Activated naive CD8-positive, alpha-beta T cell (primary cell): ENCODE measurements at regions not wholly inside any gene's neighbourhood (a gene's known extent, or its start where the extent isn't known, plus 50 kb on each side); places are given as distances from the start of the nearest gene placed in this dataset.
A peak's percentile ranks its signal among the peaks of the same experiment; 100 is the strongest.

Experiments
- H3K27ac Mint-ChIP-seq: one replicate; pipeline ENCODE4 v1.8.0; 2021; ENCODE audit warnings: mixed read lengths
- H3K27me3 Mint-ChIP-seq: one replicate; pipeline ENCODE4 v1.8.0; 2021; ENCODE audit warnings: mixed read lengths
- H3K36me3 Mint-ChIP-seq: one replicate; pipeline ENCODE4 v1.8.0; 2021; ENCODE audit warnings: mixed read lengths
- H3K4me1 Mint-ChIP-seq: one replicate; pipeline ENCODE4 v1.8.0; 2021; ENCODE audit warnings: low read depth, mixed read lengths
- H3K4me3 Mint-ChIP-seq: one replicate; pipeline ENCODE4 v1.8.0; 2021; ENCODE audit warnings: mild to moderate bottlenecking, mixed read lengths
- H3K9me3 Mint-ChIP-seq: one replicate; pipeline ENCODE4 v1.8.0; 2021; ENCODE audit warnings: low read depth, mixed read lengths

GRCh38 chrX:20519826-20520225 is 253.1 kb upstream of the RPS6KA3 start:
- H3K4me1 Mint-ChIP-seq = peaks cover 31% of the 10 kb centered on the region
- no peaks in the 10 kb centered on the region for H3K9me3 Mint-ChIP-seq
- no peak overlapping the region for H3K27ac Mint-ChIP-seq
- H3K27me3 Mint-ChIP-seq = no peaks in the 10 kb centered on the region
- no peak overlapping the region for H3K4me3 Mint-ChIP-seq
- H3K36me3 Mint-ChIP-seq = no peaks in the 10 kb centered on the region

- no peak overlapping the region for H3K4me3 Mint-ChIP-seq
- no peaks in the 10 kb centered on the region for H3K9me3 Mint-ChIP-seq
- H3K4me1 Mint-ChIP-seq = peaks cover 35% of the 10 kb centered on the region
- H3K27me3 Mint-ChIP-seq = no peaks in the 10 kb centered on the region
- no peak overlapping the region for H3K27ac Mint-ChIP-seq
- H3K36me3 Mint-ChIP-seq = no peaks in the 10 kb centered on the region
Measured at GRCh38 chrX:20519146-20519545, 252.4 kb upstream of the RPS6KA3 start.

GRCh38 chrX:20517565-20517964 is 250.9 kb upstream of the RPS6KA3 start:
- Mint-ChIP-seq H3K36me3 (no peaks in the 10 kb centered on the region), H3K4me3 (no peak overlapping the region), H3K9me3 (no peaks in the 10 kb centered on the region), H3K27ac (no peak overlapping the region), H3K27me3 (no peaks in the 10 kb centered on the region), H3K4me1 (peaks cover 29% of the 10 kb centered on the region)

- H3K27ac Mint-ChIP-seq = peak overlapping the region; percentile 88
- H3K4me1 Mint-ChIP-seq = peaks cover 29% of the 10 kb centered on the region
- no peaks in the 10 kb centered on the region for H3K36me3 Mint-ChIP-seq
- no peaks in the 10 kb centered on the region for H3K27me3 Mint-ChIP-seq
- no peak overlapping the region for H3K4me3 Mint-ChIP-seq
- no peaks in the 10 kb centered on the region for H3K9me3 Mint-ChIP-seq
Measured at GRCh38 chrX:20515841-20516461, 249.2 kb upstream of the RPS6KA3 start.

- Mint-ChIP-seq H3K4me1 (peaks cover 29% of the 10 kb centered on the region), H3K27me3 (no peaks in the 10 kb centered on the region)
Measured at GRCh38 chrX:20514358-20514757, 247.6 kb upstream of the RPS6KA3 start.

GRCh38 chrX:20513185-20513584 is 246.5 kb upstream of the RPS6KA3 start:
- Mint-ChIP-seq H3K9me3 (no peaks in the 10 kb centered on the region), H3K36me3 (no peaks in the 10 kb centered on the region), H3K4me3 (no peak overlapping the region), H3K27ac (no peak overlapping the region), H3K27me3 (no peaks in the 10 kb centered on the region), H3K4me1 (peaks cover 25% of the 10 kb centered on the region)

More at GRCh38 chrX:20514358-20514757, 247.6 kb upstream of the RPS6KA3 start:
- Mint-ChIP-seq H3K27ac (no peak overlapping the region), H3K36me3 (no peaks in the 10 kb centered on the region), H3K4me3 (no peak overlapping the region), H3K9me3 (no peaks in the 10 kb centered on the region)

- Mint-ChIP-seq H3K27me3 (no peaks in the 10 kb centered on the region), H3K36me3 (no peaks in the 10 kb centered on the region), H3K27ac (no peak overlapping the region), H3K9me3 (no peaks in the 10 kb centered on the region), H3K4me3 (no peak overlapping the region), H3K4me1 (peaks cover 25% of the 10 kb centered on the region)
Measured at GRCh38 chrX:20511792-20512191, 245.1 kb upstream of the RPS6KA3 start.

GRCh38 chrX:20507901-20508620 is 241.4 kb upstream of the RPS6KA3 start:
- no peaks in the 10 kb centered on the region for H3K36me3 Mint-ChIP-seq
- H3K27ac Mint-ChIP-seq = no peak overlapping the region
- no peaks in the 10 kb centered on the region for H3K27me3 Mint-ChIP-seq
- H3K9me3 Mint-ChIP-seq = no peaks in the 10 kb centered on the region
- H3K4me1 Mint-ChIP-seq = no peaks in the 10 kb centered on the region
- H3K4me3 Mint-ChIP-seq = no peak overlapping the region

GRCh38 chrX:20506739-20507138 is 240.0 kb upstream of the RPS6KA3 start:
- Mint-ChIP-seq H3K27ac (no peak overlapping the region), H3K36me3 (no peaks in the 10 kb centered on the region), H3K4me1 (no peaks in the 10 kb centered on the region), H3K9me3 (no peaks in the 10 kb centered on the region), H3K27me3 (no peaks in the 10 kb centered on the region), H3K4me3 (no peak overlapping the region)

- H3K27me3 Mint-ChIP-seq = no peaks in the 10 kb centered on the region
- H3K4me1 Mint-ChIP-seq = peaks cover 20% of the 10 kb centered on the region
- H3K4me3 Mint-ChIP-seq = no peak overlapping the region
- no peaks in the 10 kb centered on the region for H3K36me3 Mint-ChIP-seq
- no peak overlapping the region for H3K27ac Mint-ChIP-seq
- no peaks in the 10 kb centered on the region for H3K9me3 Mint-ChIP-seq
Measured at GRCh38 chrX:20500949-20501348, 234.2 kb upstream of the RPS6KA3 start.

- Mint-ChIP-seq H3K4me1 (peaks cover 20% of the 10 kb centered on the region), H3K36me3 (no peaks in the 10 kb centered on the region), H3K27me3 (peaks cover 1% of the 10 kb centered on the region), H3K4me3 (no peak overlapping the region), H3K27ac (no peak overlapping the region), H3K9me3 (no peaks in the 10 kb centered on the region)
Measured at GRCh38 chrX:20500171-20500865, 233.6 kb upstream of the RPS6KA3 start.

GRCh38 chrX:20499763-20500162 is 233.1 kb upstream of the RPS6KA3 start:
- Mint-ChIP-seq H3K4me1 (peaks cover 20% of the 10 kb centered on the region), H3K27me3 (peaks cover 1% of the 10 kb centered on the region), H3K4me3 (no peak overlapping the region), H3K36me3 (no peaks in the 10 kb centered on the region), H3K27ac (no peak overlapping the region), H3K9me3 (no peaks in the 10 kb centered on the region)

GRCh38 chrX:20498851-20499635 is 232.3 kb upstream of the RPS6KA3 start:
- no peaks in the 10 kb centered on the region for H3K9me3 Mint-ChIP-seq
- H3K4me1 Mint-ChIP-seq = peaks cover 20% of the 10 kb centered on the region
- no peak overlapping the region for H3K27ac Mint-ChIP-seq
- H3K36me3 Mint-ChIP-seq = no peaks in the 10 kb centered on the region
- H3K4me3 Mint-ChIP-seq = no peak overlapping the region
- peaks cover 1% of the 10 kb centered on the region for H3K27me3 Mint-ChIP-seq

- H3K4me3 Mint-ChIP-seq = no peak overlapping the region
- H3K36me3 Mint-ChIP-seq = no peaks in the 10 kb centered on the region
- H3K27ac Mint-ChIP-seq = no peak overlapping the region
- H3K4me1 Mint-ChIP-seq = peaks cover 15% of the 10 kb centered on the region
- no peaks in the 10 kb centered on the region for H3K9me3 Mint-ChIP-seq
- H3K27me3 Mint-ChIP-seq = peaks cover 1% of the 10 kb centered on the region
Measured at GRCh38 chrX:20495575-20495974, 228.9 kb upstream of the RPS6KA3 start.

- H3K36me3 Mint-ChIP-seq = no peaks in the 10 kb centered on the region
- H3K27me3 Mint-ChIP-seq = no peaks in the 10 kb centered on the region
- no peak overlapping the region for H3K4me3 Mint-ChIP-seq
- no peak overlapping the region for H3K27ac Mint-ChIP-seq
- peaks cover 5% of the 10 kb centered on the region for H3K4me1 Mint-ChIP-seq
- no peaks in the 10 kb centered on the region for H3K9me3 Mint-ChIP-seq
Measured at GRCh38 chrX:20488473-20488872, 221.8 kb upstream of the RPS6KA3 start.
